ENCODE measurements at regions not wholly inside any gene's neighbourhood (a gene's known extent, or its start where the extent isn't known, plus 50 kb on each side); places are given as distances from the start of the nearest gene placed in this dataset.
"Not testable (repeated sequence)": the region's sequence is repeated elsewhere in the genome, so short reads cannot be mapped to it uniquely, and the experiment has no call there.

DNA sequence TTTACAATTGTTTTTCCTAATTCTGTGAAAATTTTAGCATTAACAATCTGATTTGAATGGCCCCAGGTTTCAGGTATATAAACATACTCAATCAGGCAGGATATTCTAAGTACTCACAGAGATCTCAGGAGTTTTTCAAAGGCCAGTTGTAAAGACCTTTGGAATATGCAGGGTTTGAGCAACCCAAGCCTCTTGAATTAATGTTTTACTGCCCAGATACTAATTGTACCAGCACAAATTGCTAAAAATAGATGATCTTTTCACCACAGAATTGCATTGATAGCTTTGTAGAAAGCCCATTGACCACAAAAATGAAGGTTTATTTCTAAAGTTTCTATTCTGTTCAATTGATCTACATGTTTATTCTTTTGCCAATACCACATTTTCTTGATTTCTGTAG is 186.5 kb downstream of the OSTF1 start:
- no peak for DNase-seq

DNA sequence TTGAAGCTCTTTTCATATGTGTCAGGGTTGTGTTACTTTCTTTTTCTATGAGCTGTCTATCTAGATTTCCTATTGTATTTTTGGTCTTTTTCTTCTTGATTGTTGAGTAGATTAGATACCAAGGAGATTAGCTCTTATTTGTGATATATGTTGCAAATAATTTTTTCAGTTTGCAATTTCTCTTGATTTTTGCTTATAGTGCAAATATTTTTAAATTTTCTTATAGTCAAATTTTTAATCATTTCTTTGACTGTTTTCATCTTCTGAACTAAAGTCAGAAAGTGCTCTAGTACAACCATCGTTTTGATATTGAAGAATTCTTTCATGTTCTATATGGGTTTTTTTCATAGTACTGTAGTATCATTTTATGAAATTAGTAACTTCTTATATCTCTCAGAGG is 193.7 kb downstream of the OSTF1 start:
- DNase-seq, result no peak

DNA sequence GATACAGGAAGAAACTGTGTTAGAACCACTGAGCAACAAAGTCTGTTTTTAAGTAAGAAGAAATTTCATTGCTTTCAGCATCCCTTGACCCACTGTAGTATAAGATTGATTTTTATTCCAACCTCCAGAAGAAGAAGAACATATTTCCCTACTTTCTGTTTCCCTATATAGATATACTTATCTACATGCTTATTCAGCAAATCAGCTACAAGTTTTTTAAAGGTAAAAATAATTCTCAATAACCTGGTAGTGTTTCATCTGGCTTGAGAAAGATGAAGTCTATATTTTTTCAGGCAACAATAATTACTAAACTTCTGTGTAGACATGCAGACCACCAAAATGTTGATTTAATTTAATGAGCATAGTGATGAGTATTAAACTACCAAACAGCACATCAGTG is 201.0 kb downstream of the OSTF1 start:
- DNase-seq, result no peak

DNA sequence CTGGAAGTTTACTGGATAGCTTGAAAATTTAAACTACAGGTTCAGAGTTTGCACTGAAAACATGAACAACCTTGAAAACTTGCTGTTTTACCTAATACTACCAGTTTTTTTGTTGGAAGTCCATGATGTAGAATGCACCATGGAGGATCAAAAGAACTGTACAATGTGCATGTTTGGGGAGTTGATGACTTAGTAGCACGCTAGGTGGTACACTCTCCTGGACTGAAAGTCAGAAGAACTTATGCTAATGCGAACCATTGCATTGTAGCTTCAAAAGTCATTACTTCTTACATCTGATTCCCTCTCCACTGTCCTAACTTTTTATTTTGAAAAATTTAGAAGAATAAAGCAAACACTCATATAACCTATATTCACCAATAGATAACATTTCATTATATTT is 211.0 kb downstream of the OSTF1 start:
- no peak for DNase-seq

DNA sequence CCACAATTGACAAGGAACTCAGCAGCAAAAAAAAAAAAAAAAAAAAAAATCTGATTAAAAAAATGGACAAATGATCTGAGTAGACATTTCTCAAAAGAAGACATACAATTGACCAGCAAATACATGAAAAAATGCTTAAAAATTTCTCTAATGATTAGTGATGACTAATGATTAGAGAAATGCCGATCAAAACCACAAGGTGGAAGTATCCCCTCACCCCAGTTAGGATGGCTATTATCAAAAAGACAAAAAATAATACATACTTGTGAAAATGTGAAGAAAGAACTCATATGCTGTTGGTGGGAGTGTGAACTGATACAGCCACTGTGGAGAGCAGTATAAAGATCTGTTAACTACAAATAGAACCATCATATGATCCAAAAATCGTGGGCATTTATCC is 245.3 kb downstream of the OSTF1 start:
- no peak for DNase-seq

DNA sequence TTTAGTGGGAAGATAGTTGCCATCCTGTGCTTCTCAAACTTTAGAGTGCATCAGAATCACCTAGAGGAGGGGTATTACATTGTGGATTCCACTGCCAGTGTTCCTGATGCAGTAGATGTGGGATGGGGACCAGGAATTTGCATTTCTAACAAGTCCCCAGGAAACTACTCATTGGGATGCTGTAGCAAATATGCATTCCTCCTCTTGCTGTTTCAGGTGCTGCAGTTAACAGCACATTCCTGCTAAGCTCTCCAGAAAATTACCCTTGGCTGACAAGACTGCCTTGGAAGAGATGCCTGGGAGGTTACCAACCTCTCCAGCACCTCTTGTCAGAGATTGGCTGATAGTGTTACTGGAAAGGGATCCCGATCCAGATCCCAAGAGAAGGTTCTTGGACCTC is 270.5 kb downstream of the OSTF1 start:
- DNase-seq, result no peak

DNA sequence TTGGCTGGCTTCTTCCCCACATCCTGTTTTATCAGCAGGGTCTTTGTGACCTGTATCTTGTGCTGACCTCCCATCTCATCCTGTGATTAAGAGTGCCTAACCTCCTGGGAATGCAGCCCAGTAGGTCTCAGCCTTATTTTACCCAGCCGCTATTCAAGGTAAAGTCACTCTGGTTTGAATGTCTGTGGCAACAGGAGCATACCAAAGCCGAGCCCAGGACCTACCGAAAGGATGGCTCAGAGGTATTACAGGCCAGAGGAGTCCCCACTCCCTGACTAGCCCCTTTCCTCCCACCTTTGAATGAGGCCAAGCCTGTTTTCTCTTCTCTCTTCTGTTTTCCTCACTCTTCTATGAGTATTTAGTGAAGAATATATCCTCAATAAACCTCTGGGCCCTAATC is 271.3 kb downstream of the OSTF1 start:
- no peak for DNase-seq

DNA sequence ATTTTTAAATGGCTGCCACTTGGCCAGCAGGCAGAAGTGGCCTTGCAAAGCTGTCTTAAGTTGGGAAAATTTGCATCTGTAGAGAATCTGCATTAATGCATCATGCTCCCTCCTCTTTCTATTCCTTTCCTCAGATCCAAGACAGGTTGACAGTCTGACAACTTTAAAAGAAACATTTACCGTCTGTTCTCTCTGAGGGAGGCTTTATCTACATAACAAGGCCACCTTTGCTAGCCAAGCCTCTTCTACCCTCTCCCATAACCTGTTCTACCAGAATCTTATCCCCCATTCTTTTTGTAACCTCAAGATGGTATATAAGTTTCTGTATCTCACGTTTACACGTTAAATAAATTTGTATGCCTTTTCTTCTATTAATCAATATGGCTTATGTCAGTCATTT is 271.9 kb downstream of the OSTF1 start:
- DNase-seq, result no peak

DNA sequence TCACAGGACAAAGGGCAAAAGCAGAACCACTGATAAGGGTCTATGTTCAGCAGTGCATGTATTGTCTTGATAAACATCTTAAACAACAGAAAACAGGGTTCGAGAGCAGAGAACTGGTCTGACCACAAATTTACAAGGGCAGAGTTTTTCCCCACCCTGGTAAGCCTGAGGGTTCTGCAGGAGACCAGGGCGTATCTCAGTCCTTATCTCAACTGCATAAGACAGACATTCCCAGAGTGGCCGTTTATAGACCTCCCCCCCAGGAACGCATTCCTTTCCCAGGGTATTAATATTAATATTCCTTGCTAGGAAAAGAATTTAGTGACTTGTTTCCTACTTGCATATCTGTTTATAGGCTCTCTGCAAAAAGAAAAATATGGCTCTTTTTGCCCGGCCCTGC is 274.1 kb downstream of the OSTF1 start:
- not testable (repeated sequence) for DNase-seq

DNA sequence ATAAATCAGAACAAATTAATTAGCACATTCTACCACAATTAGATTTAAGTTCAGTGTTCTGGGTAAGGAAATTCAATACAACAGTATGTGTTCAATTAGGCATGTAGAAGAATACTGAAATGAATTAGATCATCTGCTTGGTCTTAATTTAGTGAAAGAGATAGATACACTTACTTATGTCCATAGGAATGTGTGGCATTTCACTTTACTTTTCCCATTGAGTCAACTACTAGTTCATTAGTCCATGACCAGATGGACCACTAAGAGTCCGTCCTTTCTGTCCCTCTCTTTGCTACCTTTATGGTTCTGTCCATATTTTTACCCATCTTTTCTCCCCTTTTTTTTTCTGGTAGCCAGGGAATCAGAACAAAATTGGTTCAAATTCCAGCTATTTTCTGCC is 276.9 kb downstream of the OSTF1 start:
- DNase-seq, result no peak

DNA sequence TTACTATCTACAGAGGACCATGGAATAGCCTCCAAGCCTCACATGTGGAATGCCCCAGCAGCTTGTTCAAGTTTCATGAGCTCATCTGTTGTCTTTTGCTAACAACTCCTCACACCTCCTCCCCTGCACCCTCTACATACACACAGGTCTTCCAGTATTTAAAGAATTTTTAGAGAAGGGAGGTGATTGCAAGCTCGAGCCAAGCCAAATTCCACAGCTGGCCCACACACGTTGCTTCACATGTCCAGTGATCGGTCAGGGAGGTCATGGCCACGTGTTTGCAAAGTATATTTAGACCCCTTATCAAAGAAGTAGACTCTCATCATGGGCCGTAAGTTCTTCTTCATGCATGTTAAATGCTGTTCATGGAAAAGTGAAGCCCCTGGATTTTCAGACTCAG is 281.7 kb downstream of the OSTF1 start:
- no peak for DNase-seq

DNA sequence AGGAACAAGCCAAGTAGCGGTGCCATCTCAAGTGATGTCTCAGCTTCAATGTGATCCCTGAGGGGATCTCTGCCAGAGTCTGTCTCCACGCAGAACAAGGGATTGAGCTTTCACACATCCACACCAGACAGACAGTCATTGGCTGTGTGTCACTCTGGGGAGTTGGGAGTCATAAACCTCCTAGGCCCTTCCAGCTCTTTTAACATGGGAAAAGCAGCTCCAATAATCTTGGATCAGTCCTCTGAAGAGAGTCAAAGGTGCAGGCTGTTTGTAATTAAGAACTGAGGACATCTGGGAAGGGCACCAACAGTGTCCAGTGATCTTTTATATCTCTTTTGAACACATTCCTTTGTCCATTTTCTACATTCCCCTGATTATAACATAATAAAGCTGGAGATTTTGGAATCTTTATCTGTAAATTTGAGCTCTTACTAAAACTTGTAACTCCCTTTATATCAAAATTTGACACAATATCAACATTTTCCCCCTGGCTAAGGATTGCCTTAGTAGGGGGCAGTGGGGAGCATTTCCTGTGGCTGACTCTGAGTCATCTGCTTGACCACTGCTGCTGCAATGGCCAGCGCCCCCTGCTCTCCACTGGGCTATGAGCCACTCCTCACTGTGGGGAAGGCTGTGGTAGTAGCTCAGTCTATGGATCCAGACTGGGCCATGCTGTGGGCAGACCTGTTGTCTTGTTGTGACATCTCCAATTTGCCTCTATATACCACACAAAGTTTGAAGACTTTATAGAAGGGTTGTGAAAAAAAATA is 284.4 kb downstream of the OSTF1 start:
- no peak for DNase-seq

DNA sequence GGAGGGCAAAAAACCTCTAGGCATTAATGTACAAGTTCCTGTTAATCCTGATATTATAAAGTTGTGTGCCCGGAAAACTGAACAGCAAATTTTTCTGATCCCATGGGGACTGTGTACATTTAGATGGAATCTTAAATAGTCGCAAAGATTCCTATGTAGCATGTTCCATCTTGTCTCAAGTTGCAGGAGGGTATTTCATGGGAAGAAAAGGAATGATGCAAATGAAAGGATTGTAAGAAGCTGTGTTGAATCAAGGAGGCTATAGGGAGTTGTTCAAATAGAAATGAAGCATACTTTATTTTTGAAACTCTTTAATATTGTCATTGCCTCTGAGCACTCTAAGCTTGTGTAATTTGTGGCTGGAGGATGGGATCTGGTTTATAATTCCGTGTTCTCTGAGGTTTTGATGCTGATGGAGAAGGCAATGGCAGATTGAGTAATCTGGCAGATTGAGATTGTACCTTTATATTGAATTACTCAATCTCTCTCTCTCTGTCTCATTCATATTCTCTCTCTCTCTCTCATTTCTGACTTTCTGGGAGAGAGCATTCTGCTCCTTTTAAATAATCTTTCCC is 288.5 kb downstream of the OSTF1 start:
- no peak for DNase-seq

DNA sequence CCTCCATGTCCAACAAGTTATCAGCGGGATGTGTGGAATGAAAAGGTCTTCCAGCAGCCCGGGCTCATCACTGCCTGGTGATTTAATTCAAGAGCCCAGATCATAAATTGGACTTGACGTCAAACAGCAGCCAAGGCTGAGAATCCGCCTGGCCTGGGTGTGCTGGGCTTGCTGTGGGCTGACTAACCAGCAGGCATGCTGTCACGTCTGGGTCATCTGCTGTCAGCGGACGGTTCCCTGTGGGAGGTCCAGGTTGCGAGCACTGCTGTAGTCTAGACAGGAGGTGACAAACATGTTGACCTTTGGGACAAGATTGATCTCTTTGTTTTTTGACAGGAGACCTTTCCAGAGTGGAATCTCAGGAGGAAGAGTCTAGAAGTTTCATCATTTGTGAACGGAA is 289.7 kb downstream of the OSTF1 start:
- no peak for DNase-seq

DNA sequence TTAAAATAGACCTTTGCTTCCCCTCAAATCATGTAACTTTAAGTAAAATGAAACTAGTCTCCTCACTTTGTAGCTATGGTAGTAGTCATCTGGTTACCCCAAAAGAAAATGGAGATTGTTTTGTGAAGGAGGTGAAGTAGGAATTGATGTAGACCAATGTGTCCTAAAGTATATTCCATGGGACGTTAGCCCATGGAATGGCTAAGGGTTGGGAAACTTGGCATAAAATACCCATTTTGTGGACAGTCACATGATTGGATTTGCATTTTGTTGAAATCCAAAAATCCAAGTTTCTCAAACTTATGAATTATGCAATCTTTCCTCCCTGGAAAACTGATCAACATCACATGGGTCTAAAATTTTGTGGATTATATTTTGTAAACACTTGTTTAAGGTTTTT is 290.6 kb downstream of the OSTF1 start:
- DNase-seq, result no peak

DNA sequence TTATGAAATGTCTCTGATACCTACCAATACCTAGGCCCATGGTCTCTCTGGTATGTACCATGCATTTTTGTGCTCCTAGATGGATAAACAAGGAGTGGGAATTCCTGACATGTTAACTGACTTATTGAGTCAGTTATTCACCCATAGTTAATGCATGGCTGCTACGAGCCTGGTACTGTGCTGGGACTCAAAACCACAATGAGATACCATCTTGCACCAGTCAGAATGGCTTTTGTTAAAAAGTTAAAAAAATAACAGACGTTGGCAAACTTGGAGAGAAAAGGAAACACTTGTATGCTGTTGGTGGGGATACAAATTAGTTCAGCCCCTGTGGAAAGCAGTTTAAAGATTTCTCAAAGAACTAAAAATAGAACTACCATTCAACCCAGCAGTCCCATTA is 293.8 kb downstream of the OSTF1 start:
- DNase-seq, result no peak

DNA sequence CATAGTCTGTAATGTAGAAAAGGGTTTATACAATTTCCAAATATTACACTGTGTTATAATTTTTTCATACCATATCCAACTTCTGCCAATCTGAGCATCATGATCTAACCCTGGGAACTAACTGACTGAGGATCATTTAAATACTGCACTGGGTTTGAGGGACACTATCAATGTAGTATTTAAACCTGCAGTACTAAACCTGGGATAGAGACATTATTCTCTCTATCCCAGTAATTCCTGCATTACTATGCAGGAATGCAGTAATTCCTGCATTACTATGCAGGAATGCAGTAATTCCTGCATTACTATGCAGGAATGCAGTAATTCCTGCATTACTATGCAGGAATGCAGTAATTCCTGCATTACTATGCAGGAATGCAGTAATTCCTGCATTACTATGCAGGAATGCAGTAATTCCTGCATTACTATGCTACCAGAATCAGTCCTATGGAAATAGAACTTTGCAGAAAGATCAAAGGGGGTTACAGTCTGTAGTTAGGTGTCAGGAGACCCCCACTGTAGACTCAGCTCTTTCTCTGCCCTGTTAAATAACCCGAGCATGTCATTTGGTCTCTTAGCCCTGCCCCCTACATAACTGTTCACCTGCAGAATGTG is 295.2 kb downstream of the OSTF1 start:
- not testable (repeated sequence) for DNase-seq

DNA sequence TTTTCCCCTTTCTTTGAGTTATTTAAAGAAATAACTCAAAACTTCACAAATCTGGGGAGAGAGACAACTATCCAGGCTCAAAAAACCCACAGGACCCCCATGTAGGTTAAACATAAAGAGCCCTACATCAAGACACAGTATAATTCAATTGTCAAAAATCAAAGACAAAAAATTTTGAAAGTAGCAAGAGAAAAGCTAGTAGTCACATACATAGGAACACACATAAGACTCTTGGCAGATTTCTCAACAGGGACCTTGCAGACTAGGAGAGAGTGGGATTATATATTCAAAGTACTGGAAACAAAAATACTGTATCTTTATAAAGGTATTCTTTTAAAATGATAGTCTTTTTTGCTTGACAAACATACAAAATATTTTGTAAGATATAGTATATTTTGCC is 296.9 kb downstream of the OSTF1 start:
- no peak for DNase-seq

DNA sequence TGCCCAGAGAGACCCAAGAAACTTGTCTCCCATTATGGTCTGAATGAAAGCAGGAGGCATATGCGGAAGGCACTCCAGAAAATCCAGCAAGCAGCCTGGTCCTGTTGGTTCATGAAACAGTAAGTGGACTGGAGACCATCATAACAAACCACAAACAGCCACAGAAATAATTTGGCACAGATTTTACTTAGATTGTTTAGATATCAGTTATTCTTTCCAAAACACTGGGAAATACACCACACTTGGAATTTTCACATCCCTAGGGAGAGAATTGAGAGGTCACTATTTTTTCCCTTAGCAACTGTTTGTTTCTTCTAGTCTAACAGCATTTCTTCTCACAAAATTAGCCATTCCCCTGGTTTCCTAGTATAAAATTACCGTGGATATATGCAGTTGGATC is 300.8 kb downstream of the OSTF1 start:
- DNase-seq, result no peak

DNA sequence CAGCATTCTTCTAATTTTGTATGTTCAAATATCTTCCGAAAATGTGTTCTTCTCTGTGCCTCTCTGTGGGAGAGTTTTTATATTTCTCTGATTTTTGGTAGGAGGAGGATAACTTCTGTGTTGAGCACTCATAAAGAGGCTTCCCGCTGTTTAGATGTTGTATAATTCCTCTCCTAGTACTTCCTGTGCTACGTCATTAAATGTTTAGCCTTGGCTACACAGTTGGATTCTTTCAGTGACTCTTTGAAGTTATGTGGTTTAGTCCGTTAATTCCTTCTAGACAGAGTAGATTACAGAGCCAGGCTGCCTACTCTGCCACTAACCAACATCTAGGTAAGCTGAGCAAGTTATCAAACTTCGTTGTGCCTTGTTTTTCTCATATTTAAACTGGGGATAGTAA is 302.6 kb downstream of the OSTF1 start:
- no peak for DNase-seq

DNA sequence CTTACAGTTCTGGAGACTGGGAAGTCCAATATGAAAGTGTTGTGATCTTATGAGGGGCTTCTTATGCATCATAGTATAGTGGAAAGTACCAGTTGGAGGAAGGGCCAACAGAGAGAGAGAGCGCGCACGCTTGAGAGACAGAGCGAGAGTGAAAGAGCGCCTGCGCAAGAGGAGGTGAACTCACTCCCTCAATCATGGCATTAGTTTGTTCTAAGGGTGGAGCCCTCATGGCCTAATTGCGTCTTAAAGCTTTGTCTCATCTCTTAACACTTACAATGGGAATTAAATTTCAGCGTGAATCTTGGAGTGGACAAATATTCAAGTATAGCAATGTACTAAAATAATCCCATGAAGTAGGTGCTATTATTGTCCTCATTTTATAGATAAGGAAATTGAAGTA is 303.2 kb downstream of the OSTF1 start:
- DNase-seq, result no peak

DNA sequence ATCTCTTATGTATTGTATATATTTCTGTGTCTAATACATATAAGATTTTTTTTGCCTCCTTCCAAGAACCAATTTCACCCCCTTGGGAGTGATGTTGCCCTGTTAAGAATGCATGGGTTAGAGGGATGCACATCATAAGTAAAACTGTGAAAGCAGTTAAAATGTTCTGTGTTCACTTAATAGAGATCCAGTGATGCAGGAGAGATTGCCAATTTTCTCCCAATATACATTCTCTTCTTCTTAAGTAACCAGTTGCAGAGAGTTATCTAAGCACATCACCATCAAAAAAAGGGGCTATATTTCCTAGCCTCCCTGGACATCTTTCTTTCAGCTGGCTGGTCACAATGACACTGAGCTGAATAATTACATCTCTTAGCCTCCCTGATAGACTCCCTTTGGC is 307.0 kb downstream of the OSTF1 start:
- no peak for DNase-seq

DNA sequence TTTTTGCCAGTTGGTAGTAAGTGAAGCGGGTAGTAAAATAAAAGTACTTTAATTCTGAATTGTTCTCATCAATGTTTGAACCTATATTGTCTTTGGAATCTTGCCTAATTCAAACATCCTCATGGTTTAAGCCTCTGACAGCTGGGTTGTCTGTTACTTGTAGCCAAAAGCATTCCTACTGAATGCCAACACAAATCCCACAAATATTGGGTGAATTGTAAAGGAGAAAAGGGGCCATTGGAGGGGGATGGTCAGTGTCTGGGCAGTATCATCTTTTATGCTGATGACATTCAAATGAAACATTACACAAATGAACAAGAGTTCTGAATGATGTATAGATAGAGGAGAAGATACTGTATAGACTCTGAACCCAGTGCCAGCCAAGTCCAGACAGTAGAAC is 309.5 kb downstream of the OSTF1 start:
- no peak for DNase-seq

All from hypothalamus (tissue), 51 donors.